ENCODE measurements at regions not wholly inside any gene's neighbourhood (a gene's known extent, or its start where the extent isn't known, plus 50 kb on each side); places are given as distances from the start of the nearest gene placed in this dataset.

DNA sequence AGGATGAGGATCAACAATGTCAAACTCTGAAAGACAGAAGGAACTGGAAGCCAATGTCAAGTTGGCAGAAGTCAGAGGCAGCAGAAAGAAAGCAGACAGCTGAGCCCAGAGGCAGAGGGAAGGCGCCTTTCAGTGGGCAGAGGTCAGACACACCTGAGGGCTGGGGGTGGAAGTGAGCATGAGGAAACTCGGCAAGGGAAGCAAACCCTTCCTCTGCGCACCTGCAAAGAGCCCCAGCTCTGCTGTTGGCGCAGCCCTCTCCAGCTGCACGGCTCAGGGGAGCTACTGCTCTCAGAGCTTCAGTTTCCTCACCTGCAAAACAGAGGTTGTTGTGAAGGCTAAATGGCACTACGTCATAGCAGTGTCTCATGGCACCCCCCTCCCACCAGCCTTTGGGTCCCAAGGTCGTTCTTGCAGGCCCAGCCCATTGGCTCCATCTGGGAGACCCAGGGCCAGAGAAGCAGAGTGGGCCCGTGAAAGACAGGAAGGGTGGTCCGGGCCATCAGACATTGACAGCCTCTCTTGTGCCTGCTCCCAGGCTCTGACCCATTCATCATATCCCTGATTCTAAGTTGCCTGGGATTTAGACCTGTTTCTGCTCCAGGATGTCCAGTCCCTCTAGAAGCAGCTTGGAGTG is 53.3 kb upstream of the SLC6A11 start:
- no peak for DNase-seq

DNA sequence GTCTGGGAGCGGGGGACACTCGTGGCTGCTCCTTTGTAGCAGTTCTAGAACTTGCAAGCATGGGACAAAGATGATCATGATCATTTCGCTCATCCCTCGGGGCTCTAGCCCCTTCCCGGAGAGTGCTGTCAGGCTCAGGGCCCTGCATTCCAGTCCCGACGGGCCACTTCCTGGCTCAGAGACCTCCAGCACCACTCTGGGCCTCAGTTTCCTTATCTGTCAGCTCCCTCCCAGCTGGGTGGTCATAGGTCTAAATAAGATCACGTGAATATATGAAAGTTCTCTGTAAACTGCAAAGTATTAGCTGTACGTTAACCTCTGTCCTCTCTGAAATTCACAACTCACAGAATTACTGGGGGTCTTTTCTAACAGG is 52.8 kb upstream of the SLC6A11 start:
- DNase-seq = no peak

GRCh38 chr3:10763817-10764258 is 52.2 kb upstream of the SLC6A11 start:
- DNase-seq = no peak

DNA sequence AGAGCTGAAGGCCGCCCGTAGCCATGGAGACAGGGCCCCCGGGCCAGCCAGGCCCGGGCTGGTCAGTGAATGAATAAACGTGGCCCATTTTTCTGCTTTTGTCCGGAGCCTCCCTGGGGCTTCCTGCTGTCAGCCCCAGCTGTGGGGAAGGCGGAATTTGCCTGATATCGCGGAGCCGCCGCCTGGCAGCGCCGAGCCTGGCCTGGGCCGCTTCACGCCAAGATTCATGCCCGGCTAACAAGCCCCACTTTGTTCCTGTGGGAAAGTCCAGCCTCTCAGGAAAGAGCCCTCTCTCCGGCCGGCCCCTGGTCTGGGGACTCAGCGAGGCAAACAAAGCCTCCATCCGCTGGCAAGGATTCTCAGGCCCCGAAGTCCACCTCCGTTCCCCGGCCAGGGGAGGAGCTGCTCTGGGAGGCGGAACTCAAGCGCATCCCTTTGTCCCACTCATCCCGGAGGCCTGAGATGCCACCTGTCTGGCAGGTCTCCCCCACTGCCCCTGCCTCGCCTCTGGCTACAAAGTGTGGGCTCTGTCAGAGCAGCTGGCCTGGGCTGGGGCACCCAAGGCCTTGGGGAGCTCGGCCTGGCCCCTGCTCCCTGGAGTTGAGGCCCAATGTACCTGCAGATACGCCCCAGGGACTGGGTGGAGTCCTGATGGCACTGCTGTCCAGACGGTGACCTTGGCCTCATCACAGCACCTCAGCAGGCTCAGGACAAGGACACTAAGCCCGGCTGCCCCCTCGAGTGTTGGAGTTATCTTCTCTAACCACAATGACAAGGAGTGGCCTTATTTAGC is 51.6 kb upstream of the SLC6A11 start:
- DNase-seq = no peak

- no peak for DNase-seq
Measured at GRCh38 chr3:10766049-10766705, 49.9 kb upstream of the SLC6A11 start.
